HEK293T (cell line): ENCODE measurements at regions not wholly inside any gene's neighbourhood (a gene's known extent, or its start where the extent isn't known, plus 50 kb on each side); places are given as distances from the start of the nearest gene placed in this dataset.
"Not testable (repeated sequence)": the region's sequence is repeated elsewhere in the genome, so short reads cannot be mapped to it uniquely, and the experiment has no call there.

Source experiments
- ARNT ChIP-seq: fragments of 450-650 bp; IDR thresholded peaks from 2 replicates; pipeline ENCODE4 v1.6.1; 2017; ENCODE audit warnings: mild to moderate bottlenecking
- BHLHE40 ChIP-seq: fragments of 450-650 bp; IDR thresholded peaks from 2 replicates; pipeline ENCODE4 v1.6.1; 2016; ENCODE audit warnings: mild to moderate bottlenecking, moderate library complexity, borderline replicate concordance
- ELF4 ChIP-seq: fragments of 450-650 bp; IDR thresholded peaks from 2 replicates; pipeline ENCODE4 v1.6.1; 2017; ENCODE audit warnings: antibody characterized with exemption
- FOXA1 ChIP-seq: fragments of 450-650 bp; IDR thresholded peaks from 2 replicates; pipeline ENCODE4 v1.6.1; 2016; ENCODE audit warnings: mild to moderate bottlenecking
- FOXM1 ChIP-seq: fragments of 450-650 bp; IDR thresholded peaks from 2 replicates; pipeline ENCODE4 v1.6.1; 2017; ENCODE audit warnings: mild to moderate bottlenecking, borderline replicate concordance
- HDGF ChIP-seq: fragments of 450-650 bp; IDR thresholded peaks from 2 replicates; pipeline ENCODE4 v1.6.1; 2017; ENCODE audit warnings: antibody characterized with exemption, borderline replicate concordance
- L3MBTL2 ChIP-seq: fragments of 450-650 bp; conservative IDR thresholded peaks from 2 replicates; pipeline ENCODE4 v1.6.1; 2016; ENCODE audit warnings: mild to moderate bottlenecking
- PKNOX1 ChIP-seq: fragments of 450-650 bp; IDR thresholded peaks from 2 replicates; pipeline ENCODE4 v1.6.1; 2016
- SP1 ChIP-seq: fragments of 450-650 bp; IDR thresholded peaks from 2 replicates; pipeline ENCODE4 v1.6.1; 2017
- SUZ12 ChIP-seq: fragments of 450-650 bp; IDR thresholded peaks from 2 replicates; pipeline ENCODE4 v1.6.1; 2016; ENCODE audit warnings: mild to moderate bottlenecking
- ZNF384 ChIP-seq: fragments of 450-650 bp; IDR thresholded peaks from 2 replicates; pipeline ENCODE4 v1.6.1; 2016

GRCh38 chr7:55698607-55699449 lies 126.5 kb upstream of the VOPP1 start:
- not testable (repeated sequence) for TF ChIP-seq L3MBTL2, FOXM1, ZNF384, BHLHE40, FOXA1, ARNT, SP1, HDGF, SUZ12, PKNOX1, ELF4
